Stomach (tissue), 8 donors: ENCODE measurements at regions not wholly inside any gene's neighbourhood (a gene's known extent, or its start where the extent isn't known, plus 50 kb on each side); places are given as distances from the start of the nearest gene placed in this dataset.

ENCODE experiments used
- DNase-seq, 2 donors: peaks; one replicate each; pipeline versions ENCODE4 v3.0.0 to v3.0.0-alpha.2; 2013 to 2019
- H3K27ac ChIP-seq, 5 donors: fragments of 200-600 bp in 4 of 5; sonication (generic) in 4 of 5; one replicate each; pipeline ENCODE4 v1.5.1; 2013 to 2019; ENCODE audit warnings: mild to moderate bottlenecking in 1 of 5, moderate library complexity in 1 of 5
- H3K27me3 ChIP-seq, 3 donors: fragments of 200-600 bp; sonication (generic); one replicate each; pipeline ENCODE4 v1.5.1; 2017 to 2019; ENCODE audit warnings: mixed run types in 1 of 3
- H3K36me3 ChIP-seq, 4 donors: fragments of 200-600 bp; sonication (generic); 1 replicate in 3 of 4; 2 replicates in 1 of 4; pipeline ENCODE4 v1.5.1; 2016 to 2019
- H3K4me1 ChIP-seq, 4 donors: fragments of 200-600 bp; sonication (generic); one replicate each; pipeline ENCODE4 v1.5.1; 2016 to 2019
- H3K4me3 ChIP-seq, 4 donors: fragments of 200-600 bp; sonication (generic) in 3 of 4; one replicate each; pipeline ENCODE4 v1.5.1; 2016 to 2019; ENCODE audit warnings: mild to moderate bottlenecking in 1 of 4
- H3K9me3 ChIP-seq, 4 donors: fragments of 200-600 bp; sonication (generic); one replicate each; pipeline ENCODE4 v1.5.1; 2016 to 2019
- EP300 ChIP-seq: sonication (generic); formaldehyde crosslinking; IDR thresholded peaks from one replicate; pipeline ENCODE4 v1.6.1; 2017; ENCODE audit warnings: antibody characterized with exemption
- POLR2A ChIP-seq, 4 donors: fragments of 450-650 bp; IDR thresholded peaks; one replicate each; pipeline ENCODE4 v1.6.1; 2016; ENCODE audit warnings: antibody characterized with exemption in 4 of 4, control low read depth in 2 of 4, mild to moderate bottlenecking in 1 of 4, moderate library complexity in 1 of 4
- POLR2AphosphoS5 ChIP-seq, 3 donors: sonication (generic); formaldehyde crosslinking; IDR thresholded peaks; one replicate each; pipeline ENCODE4 v1.6.1; 2016; ENCODE audit warnings: antibody characterized with exemption in 3 of 3
- WGBS, 5 donors: extraction: QIAGEN DNeasy Blood & Tissue Kit in 3 of 5; methylation state at CpG; one replicate each; pipeline versions ENCODE4 v1.1.5 to v1.1.7; 2013 to 2018; 5-methylcytosine and 5-hydroxymethylcytosine counted together
- intact Hi-C: fragments of 100-400 bp; cut with DNase I; formaldehyde crosslinking; loops from one replicate; pipeline ENCODE4 v1.15.1; 2023; ENCODE audit warnings: low total_unique reads
- TF ChIP-seq, protein P1 (sequence below), 7 experiments: fragments of 450-650 bp in 4 of 7; fragments of 200-600 bp in 3 of 7; sonication (generic) in 3 of 7; IDR thresholded peaks; one replicate each; pipeline ENCODE4 v1.5.1; 2016 to 2019; ENCODE audit warnings: antibody characterized with exemption in 7 of 7, control low read depth in 2 of 7, mild to moderate bottlenecking in 1 of 7
- donor health status: healthy with polysubstance abuse.
- donor health status: Bipolar disorder and iron deficiency.
- donor health status: healthy.

DNA sequence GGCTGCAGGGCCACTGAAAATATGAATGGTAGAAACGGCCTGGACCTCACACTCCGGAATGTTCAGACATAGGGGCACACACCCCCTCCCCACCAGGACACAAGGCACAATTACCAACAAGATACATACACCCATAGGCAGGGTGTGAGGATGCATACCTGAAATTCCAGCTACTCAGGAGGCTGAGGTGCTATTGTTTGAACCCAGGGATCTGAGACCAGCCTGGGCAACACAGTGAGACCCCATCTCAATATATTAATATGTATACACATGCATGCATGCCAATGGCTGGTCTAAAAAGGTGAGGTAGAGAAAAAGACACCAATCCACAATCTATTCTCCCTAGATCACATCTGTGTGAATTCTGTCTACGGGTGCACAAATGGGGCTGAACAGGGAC is 403.3 kb downstream of the SHANK2 start:
- 83 to 94% (median 94%) methylated on average over 3 of the region's 3 CpGs for WGBS, 5 donors
- Histone ChIP-seq H3K27ac (no peak overlapping the region), H3K36me3 (no peaks in the 10 kb centered on the region), H3K4me3 (no peak overlapping the region), H3K9me3 (peaks cover 0 to 3% (median 0%) of the 10 kb centered on the region in 4 donors), H3K4me1 (no peaks in the 10 kb centered on the region), H3K27me3 (no peaks in the 10 kb centered on the region)
- intact Hi-C loops: no loop called here
- TF ChIP-seq, protein P1, sequence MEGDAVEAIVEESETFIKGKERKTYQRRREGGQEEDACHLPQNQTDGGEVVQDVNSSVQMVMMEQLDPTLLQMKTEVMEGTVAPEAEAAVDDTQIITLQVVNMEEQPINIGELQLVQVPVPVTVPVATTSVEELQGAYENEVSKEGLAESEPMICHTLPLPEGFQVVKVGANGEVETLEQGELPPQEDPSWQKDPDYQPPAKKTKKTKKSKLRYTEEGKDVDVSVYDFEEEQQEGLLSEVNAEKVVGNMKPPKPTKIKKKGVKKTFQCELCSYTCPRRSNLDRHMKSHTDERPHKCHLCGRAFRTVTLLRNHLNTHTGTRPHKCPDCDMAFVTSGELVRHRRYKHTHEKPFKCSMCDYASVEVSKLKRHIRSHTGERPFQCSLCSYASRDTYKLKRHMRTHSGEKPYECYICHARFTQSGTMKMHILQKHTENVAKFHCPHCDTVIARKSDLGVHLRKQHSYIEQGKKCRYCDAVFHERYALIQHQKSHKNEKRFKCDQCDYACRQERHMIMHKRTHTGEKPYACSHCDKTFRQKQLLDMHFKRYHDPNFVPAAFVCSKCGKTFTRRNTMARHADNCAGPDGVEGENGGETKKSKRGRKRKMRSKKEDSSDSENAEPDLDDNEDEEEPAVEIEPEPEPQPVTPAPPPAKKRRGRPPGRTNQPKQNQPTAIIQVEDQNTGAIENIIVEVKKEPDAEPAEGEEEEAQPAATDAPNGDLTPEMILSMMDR (IDR thresholded peaks at IDR 0.05): no peak
- TF ChIP-seq EP300 (no peak), POLR2A (IDR thresholded peaks at IDR 0.05) (no peak), POLR2AphosphoS5 (IDR thresholded peaks at IDR 0.05) (no peak)
- DNase-seq: no peak

DNA sequence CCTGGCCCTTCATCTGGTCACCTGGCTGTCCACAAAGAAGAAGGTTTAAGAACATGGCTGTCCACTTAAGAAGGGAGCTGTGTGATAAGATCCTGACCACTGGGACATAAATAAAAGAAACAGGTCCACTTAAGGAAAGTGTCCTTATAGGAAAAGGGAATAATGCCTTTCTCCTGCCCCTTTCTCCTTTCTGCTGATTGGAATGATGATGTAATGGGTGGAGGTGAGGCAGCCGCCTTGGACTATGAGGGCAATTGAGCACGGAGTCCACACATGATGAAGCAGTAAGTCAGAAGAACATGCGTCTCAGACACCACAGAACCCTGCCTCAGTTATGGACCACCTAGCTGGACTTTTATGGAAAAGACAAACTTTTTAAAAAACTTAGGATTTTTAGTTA is 401.1 kb downstream of the SHANK2 start:
- H3K4me1 ChIP-seq: no peaks in the 10 kb centered on the region
- no peak for DNase-seq
- no peak for TF ChIP-seq POLR2A (IDR thresholded peaks at IDR 0.05)
- TF ChIP-seq POLR2AphosphoS5 (IDR thresholded peaks at IDR 0.05): no peak
- no peak for TF ChIP-seq EP300
- TF ChIP-seq, protein P1 (IDR thresholded peaks at IDR 0.05): no peak
- 92 to 100% (median 97%) methylated on average over 3 of the region's 3 CpGs for WGBS, 5 donors
- H3K9me3 ChIP-seq: peaks cover 0 to 3% (median 0%) of the 10 kb centered on the region in 4 donors
- H3K4me3 ChIP-seq: no peak overlapping the region
- H3K27ac ChIP-seq: no peak overlapping the region
- H3K27me3 ChIP-seq: no peaks in the 10 kb centered on the region
- intact Hi-C loops: no loop called here
- H3K36me3 ChIP-seq: no peaks in the 10 kb centered on the region

DNA sequence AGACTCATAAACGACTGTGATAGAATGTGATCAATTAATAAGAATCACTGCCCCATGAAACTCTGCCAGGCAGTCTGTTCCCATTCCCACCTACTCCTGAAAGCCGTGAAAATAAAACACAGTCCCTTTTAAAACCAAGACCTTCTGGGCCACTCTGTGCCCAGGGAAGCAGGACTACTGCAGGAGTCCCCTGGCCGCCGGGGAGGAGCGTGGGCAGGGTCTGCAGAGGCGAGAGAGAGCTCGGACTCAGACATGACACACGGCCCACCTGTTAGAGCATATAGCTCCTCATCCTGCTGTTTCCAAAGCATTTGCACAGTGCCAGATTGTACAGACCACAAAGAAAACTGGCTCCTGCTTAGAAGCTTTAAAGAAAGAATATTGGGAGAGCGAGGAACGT is 400.5 kb downstream of the SHANK2 start:
- H3K27me3 ChIP-seq: no peaks in the 10 kb centered on the region
- H3K4me1 ChIP-seq: no peaks in the 10 kb centered on the region
- no peak for DNase-seq
- TF ChIP-seq EP300: no peak
- TF ChIP-seq, protein P1 (IDR thresholded peaks at IDR 0.05): no peak
- TF ChIP-seq POLR2A (IDR thresholded peaks at IDR 0.05): no peak
- no peak for TF ChIP-seq POLR2AphosphoS5 (IDR thresholded peaks at IDR 0.05)
- WGBS, 5 donors: 92 to 94% (median 93%) methylated on average over 10 of the region's 10 CpGs
- peaks cover 0 to 3% (median 0%) of the 10 kb centered on the region in 4 donors for H3K9me3 ChIP-seq
- intact Hi-C loops: no loop called here
- no peak overlapping the region for H3K27ac ChIP-seq
- no peak overlapping the region for H3K4me3 ChIP-seq
- H3K36me3 ChIP-seq: no peaks in the 10 kb centered on the region

DNA sequence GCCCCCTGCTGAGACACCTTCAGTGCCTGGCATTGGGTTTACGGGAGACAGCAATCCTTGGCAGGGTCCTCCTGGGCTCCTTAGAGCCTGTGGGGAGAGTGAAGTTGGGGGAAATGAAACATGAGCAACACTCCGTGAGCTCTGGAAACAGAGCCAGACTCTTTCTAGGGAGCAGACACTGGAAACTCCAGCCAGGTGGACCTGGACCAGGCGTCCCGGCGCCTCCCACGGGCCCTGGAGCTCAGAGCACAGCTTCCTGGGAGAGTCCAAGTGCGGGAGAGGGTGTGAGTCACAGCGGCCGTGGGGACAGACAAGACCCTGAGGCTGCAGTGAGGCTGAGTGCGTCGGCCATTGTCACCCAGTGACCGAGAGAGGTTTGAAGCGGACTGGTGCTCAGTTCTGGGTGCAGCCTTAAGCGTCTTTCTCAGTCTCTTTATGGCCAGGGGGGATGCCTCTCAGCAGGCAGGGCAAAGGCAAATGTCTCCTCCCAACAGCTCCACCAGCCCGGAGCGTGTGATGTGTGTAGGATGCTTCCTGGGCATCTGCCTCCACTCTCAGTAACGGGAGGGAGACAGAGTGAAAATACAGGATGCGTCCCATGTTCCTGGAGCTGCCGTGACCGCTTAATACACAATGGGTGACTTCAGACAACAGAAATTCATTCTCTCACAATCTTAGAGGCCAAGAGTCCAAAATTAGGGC is 399.2 kb downstream of the SHANK2 start:
- intact Hi-C loops: no loop called here
- WGBS, 5 donors: 84 to 92% (median 89%) methylated on average over 16 to 20 of the region's 20 CpGs
- Histone ChIP-seq H3K4me3 (no peak overlapping the region), H3K4me1 (no peaks in the 10 kb centered on the region), H3K27me3 (no peaks in the 10 kb centered on the region), H3K9me3 (peaks cover 0 to 3% (median 0%) of the 10 kb centered on the region in 4 donors), H3K27ac (no peak overlapping the region), H3K36me3 (no peaks in the 10 kb centered on the region)
- no peak for TF ChIP-seq POLR2A (IDR thresholded peaks at IDR 0.05)
- TF ChIP-seq, protein P1 (IDR thresholded peaks at IDR 0.05): no peak
- no peak for TF ChIP-seq POLR2AphosphoS5 (IDR thresholded peaks at IDR 0.05)
- TF ChIP-seq EP300: no peak
- DNase-seq: no peak
